GM19035 (cell line): ENCODE measurements at regions not wholly inside any gene's neighbourhood (a gene's known extent, or its start where the extent isn't known, plus 50 kb on each side); places are given as distances from the start of the nearest gene placed in this dataset.

Experiments used
- ATAC-seq: cut with Tn5 transposase; IDR thresholded peaks from one replicate; pipeline ENCODE4 v1.9.1; 2021; ENCODE audit not compliant: unreplicated experiment

GRCh38 chr2:226622484-226622883 lies 177.1 kb downstream of the IRS1 start:
- no peak for ATAC-seq

- ATAC-seq, result no peak
These were observed 179.4 kb downstream of the IRS1 start for GRCh38 chr2:226620176-226620575.

- no peak for ATAC-seq
These were observed 179.9 kb downstream of the IRS1 start for GRCh38 chr2:226619707-226620106.

GRCh38 chr2:226618875-226619605 lies 180.6 kb downstream of the IRS1 start:
- no peak for ATAC-seq

- no peak for ATAC-seq
These were observed 181.1 kb downstream of the IRS1 start for GRCh38 chr2:226618544-226618874.

- ATAC-seq, result no peak
These were observed 183.7 kb downstream of the IRS1 start for GRCh38 chr2:226615891-226616290.

GRCh38 chr2:226611944-226612318 lies 187.7 kb downstream of the IRS1 start:
- ATAC-seq, result no peak

GRCh38 chr2:226611196-226611943 lies 188.2 kb downstream of the IRS1 start:
- no peak for ATAC-seq

GRCh38 chr2:226609366-226609765 lies 190.3 kb downstream of the IRS1 start:
- no peak for ATAC-seq

GRCh38 chr2:226608451-226608850 lies 191.2 kb downstream of the IRS1 start:
- no peak for ATAC-seq

GRCh38 chr2:226607379-226607778 lies 192.2 kb downstream of the IRS1 start:
- ATAC-seq, result no peak

GRCh38 chr2:226605642-226606041 lies 194.0 kb downstream of the IRS1 start:
- no peak for ATAC-seq

GRCh38 chr2:226603606-226604005 lies 196.0 kb downstream of the IRS1 start:
- ATAC-seq, result no peak

GRCh38 chr2:226601881-226602662 lies 197.5 kb downstream of the IRS1 start:
- no peak for ATAC-seq

GRCh38 chr2:226600802-226601201 lies 198.8 kb downstream of the IRS1 start:
- ATAC-seq, result no peak

- ATAC-seq, result no peak
These were observed 199.4 kb downstream of the IRS1 start for GRCh38 chr2:226600184-226600583.

GRCh38 chr2:226589043-226589442 lies 210.6 kb downstream of the IRS1 start:
- no peak for ATAC-seq

- ATAC-seq, result no peak
These were observed 214.5 kb downstream of the IRS1 start for GRCh38 chr2:226585130-226585561.

- ATAC-seq, result no peak
These were observed 215.0 kb downstream of the IRS1 start for GRCh38 chr2:226584518-226585055.

GRCh38 chr2:226583715-226584114 lies 215.9 kb downstream of the IRS1 start:
- ATAC-seq, result no peak

GRCh38 chr2:226581661-226582060 lies 218.0 kb downstream of the IRS1 start:
- ATAC-seq, result no peak

- ATAC-seq, result no peak
These were observed 218.6 kb downstream of the IRS1 start for GRCh38 chr2:226581004-226581403.
